ENCODE measurements at regions not wholly inside any gene's neighbourhood (a gene's known extent, or its start where the extent isn't known, plus 50 kb on each side); places are given as distances from the start of the nearest gene placed in this dataset.

GRCh38 chr2:105604938-105605337 lies 139.8 kb upstream of the NCK2 start:
- H3K4me3 ChIP-seq (ENCODE audit: low read depth, low read length): no peak overlapping the region
- DNase-seq (ENCODE audit: low read depth): no peak
- no peak for TF ChIP-seq CTCF (conservative IDR thresholded peaks at IDR 0.05; ENCODE audit: low read depth, low read length)

- no peak for TF ChIP-seq CTCF (conservative IDR thresholded peaks at IDR 0.05; ENCODE audit: low read depth, low read length)
- no peak for DNase-seq (ENCODE audit: low read depth)
- no peak overlapping the region for H3K4me3 ChIP-seq (ENCODE audit: low read depth, low read length)
These were observed 143.5 kb upstream of the NCK2 start for GRCh38 chr2:105600949-105601794.

DNA sequence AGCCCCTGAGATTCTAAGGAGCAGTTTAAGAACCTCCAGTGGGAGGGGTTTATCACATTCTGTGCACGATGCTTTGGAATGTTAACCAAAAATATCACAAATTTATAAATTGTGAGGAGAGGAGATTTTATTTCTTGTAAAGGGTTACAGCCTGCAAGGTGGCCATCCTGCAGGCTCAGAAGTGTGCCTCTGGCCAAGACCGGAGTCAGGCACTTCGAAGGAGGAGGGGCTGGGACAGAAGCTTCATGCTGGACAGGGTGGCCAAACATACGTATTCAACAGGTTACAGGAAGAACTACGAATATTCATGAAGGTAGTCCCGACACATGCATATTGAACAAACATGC lies 144.1 kb upstream of the NCK2 start:
- no peak for TF ChIP-seq CTCF (conservative IDR thresholded peaks at IDR 0.05; ENCODE audit: low read depth, low read length)
- no peak overlapping the region for H3K4me3 ChIP-seq (ENCODE audit: low read depth, low read length)
- DNase-seq (ENCODE audit: low read depth): no peak

GRCh38 chr2:105600037-105600442 lies 144.7 kb upstream of the NCK2 start:
- TF ChIP-seq CTCF (conservative IDR thresholded peaks at IDR 0.05; ENCODE audit: low read depth, low read length): no peak
- DNase-seq (ENCODE audit: low read depth): no peak
- no peak overlapping the region for H3K4me3 ChIP-seq (ENCODE audit: low read depth, low read length)

DNA sequence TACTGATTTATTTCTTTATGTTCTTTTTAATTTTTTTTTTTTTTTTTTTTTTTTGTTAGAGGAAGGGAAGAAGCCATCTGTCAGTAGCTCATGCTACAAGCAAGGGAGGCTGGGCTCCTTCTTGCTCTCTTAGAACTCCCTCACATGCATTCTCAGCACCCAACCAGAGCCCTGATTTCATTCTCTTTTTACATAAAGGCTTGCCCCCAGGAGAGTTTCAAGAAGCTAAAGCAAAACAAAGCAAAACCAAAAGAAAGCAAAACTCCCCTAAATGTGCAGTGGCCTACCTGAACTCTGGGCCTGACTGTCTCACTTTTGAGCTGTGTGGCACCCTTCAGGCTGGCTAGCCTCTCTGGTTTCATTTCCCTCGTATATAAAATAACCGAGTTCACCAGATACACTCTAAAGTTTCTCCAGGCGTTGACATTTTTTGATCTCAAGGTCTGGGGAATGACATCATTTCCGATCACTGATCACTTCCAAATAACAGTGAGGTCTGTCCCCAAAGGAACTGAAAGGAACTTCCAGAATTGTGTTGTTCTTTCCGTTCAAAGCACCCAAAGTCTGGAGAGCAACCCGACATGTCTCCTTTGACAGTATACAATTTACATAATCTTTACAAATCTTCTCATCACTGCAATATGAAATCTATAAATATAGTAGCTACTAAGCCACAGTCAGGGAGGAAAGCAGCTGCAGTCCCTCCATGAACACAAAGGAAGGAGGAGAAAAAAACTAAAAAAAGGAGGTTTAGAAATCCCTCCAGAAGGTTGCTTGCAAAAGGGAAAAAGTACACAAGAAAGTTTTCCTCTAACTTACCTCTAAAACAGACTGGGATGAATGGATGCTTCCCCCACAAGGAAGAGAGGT lies 145.6 kb upstream of the NCK2 start:
- TF ChIP-seq CTCF (conservative IDR thresholded peaks at IDR 0.05; ENCODE audit: low read depth, low read length): no peak
- no peak for DNase-seq (ENCODE audit: low read depth)

DNA sequence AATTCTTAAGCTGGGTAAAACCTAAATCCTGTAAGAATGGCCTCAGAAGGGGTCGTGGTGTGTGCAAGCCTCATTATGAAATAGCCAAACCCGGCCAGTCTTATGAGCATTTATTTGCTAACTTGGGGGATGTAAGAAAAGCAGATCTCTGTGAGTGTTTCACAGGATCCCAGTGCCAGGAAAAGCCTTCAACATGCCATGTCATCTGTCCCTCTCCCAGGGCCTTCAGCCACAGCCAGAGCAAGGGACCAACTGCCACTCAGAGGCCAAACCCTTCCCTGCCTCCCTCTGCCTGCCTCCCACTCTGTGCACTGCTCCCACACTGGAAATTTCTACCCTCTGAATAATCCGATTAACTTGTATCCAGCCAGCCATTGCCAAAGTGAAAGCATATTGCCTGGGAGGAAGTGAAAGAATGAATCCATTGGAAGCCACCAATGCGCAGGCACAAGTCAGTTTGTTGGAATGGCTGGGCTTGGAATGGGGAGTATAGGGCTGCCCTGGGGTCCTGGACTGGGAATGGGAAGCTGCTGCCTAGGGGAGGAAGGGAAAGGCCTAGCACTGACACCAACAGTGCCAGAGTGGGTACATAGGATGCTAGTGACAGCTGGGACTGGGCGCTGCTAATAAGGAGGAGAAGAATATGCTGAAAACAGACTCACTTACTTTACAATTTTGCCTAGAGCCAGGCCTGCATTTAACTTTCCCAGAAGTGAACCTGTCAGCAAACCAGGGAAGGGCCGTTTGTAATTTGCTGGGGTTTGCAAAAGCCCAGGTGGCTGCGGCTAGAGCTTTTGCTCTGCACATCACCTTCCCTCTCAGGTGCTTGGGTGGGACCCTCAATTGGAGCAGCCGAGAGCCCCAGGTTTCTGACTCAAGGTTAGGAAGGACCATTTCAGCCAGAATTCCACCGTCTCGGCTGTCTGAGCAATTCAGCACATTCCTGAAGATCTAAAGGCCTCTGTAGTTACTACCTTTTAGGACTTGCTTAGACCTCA lies 146.6 kb upstream of the NCK2 start:
- no peak for DNase-seq (ENCODE audit: low read depth)
- TF ChIP-seq CTCF (conservative IDR thresholded peaks at IDR 0.05; ENCODE audit: low read depth, low read length): no peak
- H3K4me3 ChIP-seq (ENCODE audit: low read depth, low read length): no peak overlapping the region

More for the DNA sequence above, 145.6 kb upstream of the NCK2 start:
- H3K4me3 ChIP-seq (ENCODE audit: low read depth, low read length): no peak overlapping the region
